ENCODE measurements at regions not wholly inside any gene's neighbourhood (a gene's known extent, or its start where the extent isn't known, plus 50 kb on each side); places are given as distances from the start of the nearest gene placed in this dataset.

- H3K27ac Mint-ChIP-seq: no peak overlapping the region
- no peaks in the 10 kb centered on the region for H3K36me3 Mint-ChIP-seq (ENCODE audit: low read depth)
- no peak for DNase-seq (ENCODE audit: low spot score)
- no peak overlapping the region for H3K4me3 Mint-ChIP-seq
- no peaks in the 10 kb centered on the region for H3K9me3 Mint-ChIP-seq
- H3K4me1 Mint-ChIP-seq (ENCODE audit: low read depth): no peaks in the 10 kb centered on the region
- no peaks in the 10 kb centered on the region for H3K27me3 Mint-ChIP-seq (ENCODE audit: low read depth)
Measured at GRCh38 chr14:51491776-51492175, 159.9 kb upstream of the FRMD6 start.

GRCh38 chr14:51495319-51495718 lies 156.4 kb upstream of the FRMD6 start:
- H3K27ac Mint-ChIP-seq: no peak overlapping the region
- H3K36me3 Mint-ChIP-seq (ENCODE audit: low read depth): no peaks in the 10 kb centered on the region
- H3K9me3 Mint-ChIP-seq: no peaks in the 10 kb centered on the region
- H3K27me3 Mint-ChIP-seq (ENCODE audit: low read depth): no peaks in the 10 kb centered on the region
- no peaks in the 10 kb centered on the region for H3K4me1 Mint-ChIP-seq (ENCODE audit: low read depth)
- no peak overlapping the region for H3K4me3 Mint-ChIP-seq
- no peak for DNase-seq (ENCODE audit: low spot score)

GRCh38 chr14:51498411-51499227 lies 153.1 kb upstream of the FRMD6 start:
- DNase-seq (ENCODE audit: low spot score): no peak
- Mint-ChIP-seq H3K4me1 (ENCODE audit: low read depth) (no peaks in the 10 kb centered on the region), H3K27ac (no peak overlapping the region), H3K36me3 (ENCODE audit: low read depth) (no peaks in the 10 kb centered on the region), H3K9me3 (no peaks in the 10 kb centered on the region), H3K27me3 (ENCODE audit: low read depth) (no peaks in the 10 kb centered on the region), H3K4me3 (no peak overlapping the region)

GRCh38 chr14:51500776-51501175 lies 150.9 kb upstream of the FRMD6 start:
- Mint-ChIP-seq H3K9me3 (no peaks in the 10 kb centered on the region), H3K4me3 (no peak overlapping the region), H3K27ac (no peak overlapping the region), H3K27me3 (ENCODE audit: low read depth) (peaks cover 2% of the 10 kb centered on the region), H3K4me1 (ENCODE audit: low read depth) (no peaks in the 10 kb centered on the region), H3K36me3 (ENCODE audit: low read depth) (no peaks in the 10 kb centered on the region)
- DNase-seq (ENCODE audit: low spot score): no peak

GRCh38 chr14:51501746-51502145 lies 150.0 kb upstream of the FRMD6 start:
- no peaks in the 10 kb centered on the region for H3K36me3 Mint-ChIP-seq (ENCODE audit: low read depth)
- no peaks in the 10 kb centered on the region for H3K4me1 Mint-ChIP-seq (ENCODE audit: low read depth)
- DNase-seq (ENCODE audit: low spot score): no peak
- no peak overlapping the region for H3K4me3 Mint-ChIP-seq
- H3K27me3 Mint-ChIP-seq (ENCODE audit: low read depth): peaks cover 3% of the 10 kb centered on the region
- H3K9me3 Mint-ChIP-seq: no peaks in the 10 kb centered on the region
- no peak overlapping the region for H3K27ac Mint-ChIP-seq

GRCh38 chr14:51504669-51505068 lies 147.0 kb upstream of the FRMD6 start:
- Mint-ChIP-seq H3K27ac (no peak overlapping the region), H3K36me3 (ENCODE audit: low read depth) (no peaks in the 10 kb centered on the region), H3K9me3 (no peaks in the 10 kb centered on the region), H3K27me3 (ENCODE audit: low read depth) (peaks cover 3% of the 10 kb centered on the region), H3K4me1 (ENCODE audit: low read depth) (no peaks in the 10 kb centered on the region), H3K4me3 (no peak overlapping the region)
- DNase-seq (ENCODE audit: low spot score): no peak

- DNase-seq (ENCODE audit: low spot score): no peak
- no peak overlapping the region for H3K4me3 Mint-ChIP-seq
- no peaks in the 10 kb centered on the region for H3K9me3 Mint-ChIP-seq
- no peak overlapping the region for H3K27ac Mint-ChIP-seq
- H3K36me3 Mint-ChIP-seq (ENCODE audit: low read depth): no peaks in the 10 kb centered on the region
- peaks cover 3% of the 10 kb centered on the region for H3K27me3 Mint-ChIP-seq (ENCODE audit: low read depth)
- no peaks in the 10 kb centered on the region for H3K4me1 Mint-ChIP-seq (ENCODE audit: low read depth)
Measured at GRCh38 chr14:51507511-51507905, 144.2 kb upstream of the FRMD6 start.

- Mint-ChIP-seq H3K27me3 (ENCODE audit: low read depth) (peaks cover 3% of the 10 kb centered on the region), H3K4me1 (ENCODE audit: low read depth) (no peaks in the 10 kb centered on the region), H3K4me3 (no peak overlapping the region), H3K36me3 (ENCODE audit: low read depth) (no peaks in the 10 kb centered on the region), H3K9me3 (no peaks in the 10 kb centered on the region), H3K27ac (no peak overlapping the region)
- no peak for DNase-seq (ENCODE audit: low spot score)
Measured at GRCh38 chr14:51507906-51508511, 143.7 kb upstream of the FRMD6 start.

GRCh38 chr14:51511265-51511664 lies 140.4 kb upstream of the FRMD6 start:
- H3K4me1 Mint-ChIP-seq (ENCODE audit: low read depth): no peaks in the 10 kb centered on the region
- no peaks in the 10 kb centered on the region for H3K36me3 Mint-ChIP-seq (ENCODE audit: low read depth)
- H3K4me3 Mint-ChIP-seq: no peak overlapping the region
- DNase-seq (ENCODE audit: low spot score): no peak
- no peaks in the 10 kb centered on the region for H3K9me3 Mint-ChIP-seq
- no peak overlapping the region for H3K27ac Mint-ChIP-seq
- H3K27me3 Mint-ChIP-seq (ENCODE audit: low read depth): no peaks in the 10 kb centered on the region

GRCh38 chr14:51512316-51512715 lies 139.4 kb upstream of the FRMD6 start:
- Mint-ChIP-seq H3K4me1 (ENCODE audit: low read depth) (no peaks in the 10 kb centered on the region), H3K9me3 (no peaks in the 10 kb centered on the region), H3K36me3 (ENCODE audit: low read depth) (no peaks in the 10 kb centered on the region), H3K27me3 (ENCODE audit: low read depth) (no peaks in the 10 kb centered on the region), H3K27ac (no peak overlapping the region), H3K4me3 (no peak overlapping the region)
- DNase-seq (ENCODE audit: low spot score): no peak

GRCh38 chr14:51513281-51513680 lies 138.4 kb upstream of the FRMD6 start:
- Mint-ChIP-seq H3K4me1 (ENCODE audit: low read depth) (no peaks in the 10 kb centered on the region), H3K36me3 (ENCODE audit: low read depth) (no peaks in the 10 kb centered on the region), H3K27me3 (ENCODE audit: low read depth) (no peaks in the 10 kb centered on the region), H3K4me3 (no peak overlapping the region), H3K27ac (no peak overlapping the region), H3K9me3 (no peaks in the 10 kb centered on the region)
- no peak for DNase-seq (ENCODE audit: low spot score)

- Mint-ChIP-seq H3K36me3 (ENCODE audit: low read depth) (no peaks in the 10 kb centered on the region), H3K4me1 (ENCODE audit: low read depth) (no peaks in the 10 kb centered on the region), H3K4me3 (no peak overlapping the region), H3K9me3 (no peaks in the 10 kb centered on the region), H3K27ac (no peak overlapping the region), H3K27me3 (ENCODE audit: low read depth) (no peaks in the 10 kb centered on the region)
- DNase-seq (ENCODE audit: low spot score): no peak
Measured at GRCh38 chr14:51513933-51514332, 137.8 kb upstream of the FRMD6 start.

- Mint-ChIP-seq H3K4me3 (no peak overlapping the region), H3K27me3 (ENCODE audit: low read depth) (no peaks in the 10 kb centered on the region), H3K36me3 (ENCODE audit: low read depth) (no peaks in the 10 kb centered on the region), H3K27ac (no peak overlapping the region), H3K4me1 (ENCODE audit: low read depth) (no peaks in the 10 kb centered on the region), H3K9me3 (no peaks in the 10 kb centered on the region)
- DNase-seq (ENCODE audit: low spot score): no peak
Measured at GRCh38 chr14:51515611-51516010, 136.1 kb upstream of the FRMD6 start.

GRCh38 chr14:51516706-51517395 lies 134.9 kb upstream of the FRMD6 start:
- DNase-seq (ENCODE audit: low spot score): no peak
- Mint-ChIP-seq H3K27me3 (ENCODE audit: low read depth) (peaks cover 4% of the 10 kb centered on the region), H3K4me3 (no peak overlapping the region), H3K27ac (no peak overlapping the region), H3K4me1 (ENCODE audit: low read depth) (no peaks in the 10 kb centered on the region), H3K9me3 (no peaks in the 10 kb centered on the region), H3K36me3 (ENCODE audit: low read depth) (no peaks in the 10 kb centered on the region)
